ENCODE measurements at regions not wholly inside any gene's neighbourhood (a gene's known extent, or its start where the extent isn't known, plus 50 kb on each side); places are given as distances from the start of the nearest gene placed in this dataset.
"Not testable (repeated sequence)": the region's sequence is repeated elsewhere in the genome, so short reads cannot be mapped to it uniquely, and the experiment has no call there.

DNA sequence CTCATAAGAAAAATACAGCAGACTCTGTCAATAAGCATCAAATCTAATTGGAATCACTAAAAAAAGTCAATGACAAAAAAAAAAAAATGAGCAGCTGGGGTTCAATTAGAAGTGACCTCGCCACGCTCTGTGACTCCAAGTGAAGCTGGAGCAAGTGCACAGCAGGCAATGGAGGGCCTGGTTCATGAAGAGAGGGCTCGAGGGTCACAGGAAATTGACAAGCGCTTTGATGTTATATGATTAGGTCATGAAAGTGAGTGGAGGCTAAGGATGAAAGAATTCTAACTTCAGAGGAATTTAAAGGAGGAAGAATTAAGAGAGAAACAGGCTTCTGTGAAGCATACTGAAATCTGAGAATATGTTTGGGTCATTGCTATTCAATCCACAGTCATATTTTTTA is 85.4 kb upstream of the TMEM18 start:
- H3K27me3 Mint-ChIP-seq, result peaks cover 27% of the 10 kb centered on the region
- H3K4me1 Mint-ChIP-seq, result peaks cover 8% of the 10 kb centered on the region
- ATAC-seq, result no peak
- no peak overlapping the region for H3K27ac Mint-ChIP-seq
- no peak for DNase-seq
- H3K36me3 Mint-ChIP-seq (ENCODE audit: low read depth), result no peaks in the 10 kb centered on the region
- H3K9me3 ChIP-seq (ENCODE audit: control insufficient read depth, low read length, poor library complexity, severe bottlenecking), result no peaks in the 10 kb centered on the region
- H3K4me3 Mint-ChIP-seq, result no peak overlapping the region

DNA sequence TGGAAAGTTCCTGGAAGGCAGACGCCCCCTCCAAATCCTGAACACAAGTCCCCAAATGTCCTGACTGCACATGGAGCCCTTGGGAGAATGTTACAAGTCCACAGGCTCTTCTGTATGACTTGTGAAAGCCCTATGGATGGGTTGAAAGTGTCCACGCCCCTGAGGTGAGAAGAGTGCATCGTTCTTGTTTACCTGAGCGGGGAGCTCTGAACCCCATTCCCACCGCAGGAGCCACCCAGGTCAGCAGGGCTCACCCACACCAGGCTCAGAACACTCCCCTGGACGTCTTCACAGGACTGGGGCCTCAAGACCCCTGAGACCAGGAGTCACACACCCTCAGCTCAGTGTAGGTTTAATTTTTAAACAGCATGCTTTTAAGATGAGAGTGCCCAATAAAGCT is 84.2 kb upstream of the TMEM18 start:
- DNase-seq (no peak), ATAC-seq (no peak)
- Mint-ChIP-seq H3K36me3 (ENCODE audit: low read depth) (no peaks in the 10 kb centered on the region), H3K4me1 (peaks cover 6% of the 10 kb centered on the region), H3K27me3 (peaks cover 31% of the 10 kb centered on the region), H3K4me3 (no peak overlapping the region), H3K27ac (no peak overlapping the region)
- no peaks in the 10 kb centered on the region for H3K9me3 ChIP-seq (ENCODE audit: control insufficient read depth, low read length, poor library complexity, severe bottlenecking)

DNA sequence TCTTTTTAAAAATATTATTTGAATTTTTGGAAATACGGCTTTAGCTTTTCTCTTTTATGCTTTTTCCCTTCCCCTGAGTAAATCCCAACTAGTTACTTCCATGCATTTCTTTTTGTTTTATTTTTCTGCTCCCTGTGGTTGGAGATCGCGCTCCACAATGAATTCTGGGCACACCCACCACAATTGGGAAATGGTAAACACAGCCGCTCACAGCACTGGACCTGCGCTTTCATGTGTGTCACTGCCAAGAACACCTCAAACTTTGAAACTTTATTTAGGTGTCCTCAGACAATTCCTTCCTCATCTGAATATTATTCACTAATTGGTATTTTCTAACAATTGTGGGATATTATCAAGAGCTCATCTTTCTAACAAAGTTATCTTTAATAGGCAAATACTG is 82.8 kb upstream of the TMEM18 start:
- H3K9me3 ChIP-seq (ENCODE audit: control insufficient read depth, low read length, poor library complexity, severe bottlenecking), result no peaks in the 10 kb centered on the region
- Mint-ChIP-seq H3K4me3 (no peak overlapping the region), H3K4me1 (peaks cover 6% of the 10 kb centered on the region), H3K27me3 (peaks cover 41% of the 10 kb centered on the region), H3K27ac (no peak overlapping the region), H3K36me3 (ENCODE audit: low read depth) (peaks cover 4% of the 10 kb centered on the region)
- no peak for ATAC-seq
- DNase-seq, result no peak

DNA sequence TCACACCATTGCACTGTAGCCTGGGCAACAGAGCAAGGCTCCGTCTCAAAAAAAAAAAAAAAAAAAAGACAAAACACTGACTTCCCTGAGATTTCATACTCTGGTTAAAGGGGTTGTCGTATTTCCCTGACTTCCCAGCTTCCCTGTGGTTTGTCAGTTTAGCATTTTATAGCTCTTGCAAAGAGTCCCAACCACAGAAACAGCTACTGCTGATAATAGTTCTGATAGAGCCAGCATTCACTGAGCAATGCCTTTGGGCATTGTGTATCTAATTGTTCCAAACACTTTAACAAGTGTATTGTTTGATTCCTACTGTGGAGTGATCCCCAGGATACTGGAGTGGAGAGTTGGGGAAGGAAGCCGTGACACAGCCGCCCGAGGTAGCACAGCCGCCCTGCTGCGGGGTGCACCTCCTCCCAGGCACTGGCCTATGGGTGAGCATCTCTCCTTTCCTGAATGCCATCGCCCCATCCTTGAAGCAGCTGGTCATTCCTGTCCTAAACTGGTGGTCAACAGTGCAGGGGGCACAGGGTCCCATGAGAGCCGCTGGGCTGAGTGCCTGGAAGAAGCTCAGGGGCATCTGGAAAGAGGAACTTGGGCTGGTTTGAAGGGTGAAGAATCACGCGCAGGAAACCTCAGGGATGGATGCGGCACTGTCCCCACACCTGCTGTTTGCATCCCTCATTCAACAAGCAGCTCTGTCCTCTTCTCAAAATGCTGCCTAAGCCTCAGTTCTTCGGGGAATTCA is 81.0 kb upstream of the TMEM18 start:
- Mint-ChIP-seq H3K27me3 (peaks cover 43% of the 10 kb centered on the region), H3K4me1 (peaks cover 6% of the 10 kb centered on the region), H3K36me3 (ENCODE audit: low read depth) (peaks cover 4% of the 10 kb centered on the region), H3K4me3 (no peak overlapping the region), H3K27ac (no peak overlapping the region)
- no peak for ATAC-seq
- no peak for DNase-seq
- no peaks in the 10 kb centered on the region for H3K9me3 ChIP-seq (ENCODE audit: control insufficient read depth, low read length, poor library complexity, severe bottlenecking)

DNA sequence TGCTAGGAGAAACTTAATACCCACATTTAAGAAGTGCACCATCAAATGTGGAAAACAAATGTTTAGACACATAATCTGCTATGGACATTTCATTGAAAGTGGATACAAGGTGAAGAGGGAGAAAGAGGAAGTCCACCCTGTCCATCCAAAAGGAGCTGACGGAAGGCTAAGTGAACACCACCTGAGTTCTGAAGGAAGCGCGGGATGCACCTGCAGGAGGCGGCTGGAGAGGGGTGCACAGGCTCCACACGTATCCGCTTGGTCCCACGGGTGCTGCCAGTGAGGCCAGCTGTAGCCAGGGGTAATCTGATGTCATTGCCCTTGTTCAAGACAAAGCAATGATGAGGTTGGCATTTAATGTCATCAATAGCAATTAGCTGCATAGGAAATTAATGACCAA is 75.9 kb upstream of the TMEM18 start:
- H3K4me1 Mint-ChIP-seq, result no peaks in the 10 kb centered on the region
- no peak for DNase-seq
- no peaks in the 10 kb centered on the region for H3K9me3 ChIP-seq (ENCODE audit: control insufficient read depth, low read length, poor library complexity, severe bottlenecking)
- ATAC-seq, result no peak
- H3K27me3 Mint-ChIP-seq, result peaks cover 42% of the 10 kb centered on the region
- no peak overlapping the region for H3K4me3 Mint-ChIP-seq
- peaks cover 7% of the 10 kb centered on the region for H3K36me3 Mint-ChIP-seq (ENCODE audit: low read depth)
- no peak overlapping the region for H3K27ac Mint-ChIP-seq

DNA sequence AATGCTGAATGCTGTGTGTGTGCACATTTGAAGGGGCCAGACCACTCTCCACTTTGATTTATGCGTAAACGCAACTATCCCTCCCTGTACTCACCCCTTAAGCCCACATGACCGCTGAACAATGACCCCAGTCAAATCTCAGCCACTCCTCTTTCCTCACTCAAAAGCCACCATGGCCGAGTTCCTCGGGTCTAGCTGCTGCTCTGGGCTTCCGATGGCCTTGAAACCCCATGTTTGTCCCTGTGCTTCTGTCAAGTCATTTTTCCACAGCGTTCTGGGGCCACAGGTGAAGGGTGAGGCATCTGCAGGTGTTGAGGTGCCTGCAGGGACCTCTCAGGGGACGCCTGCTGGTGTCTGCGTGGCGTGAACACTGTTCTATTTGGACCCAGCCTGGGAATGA is 74.3 kb upstream of the TMEM18 start:
- Mint-ChIP-seq H3K4me3 (no peak overlapping the region), H3K27me3 (peaks cover 36% of the 10 kb centered on the region), H3K36me3 (ENCODE audit: low read depth) (peaks cover 7% of the 10 kb centered on the region), H3K4me1 (no peaks in the 10 kb centered on the region), H3K27ac (no peak overlapping the region)
- ATAC-seq, result no peak
- no peaks in the 10 kb centered on the region for H3K9me3 ChIP-seq (ENCODE audit: control insufficient read depth, low read length, poor library complexity, severe bottlenecking)
- no peak for DNase-seq

DNA sequence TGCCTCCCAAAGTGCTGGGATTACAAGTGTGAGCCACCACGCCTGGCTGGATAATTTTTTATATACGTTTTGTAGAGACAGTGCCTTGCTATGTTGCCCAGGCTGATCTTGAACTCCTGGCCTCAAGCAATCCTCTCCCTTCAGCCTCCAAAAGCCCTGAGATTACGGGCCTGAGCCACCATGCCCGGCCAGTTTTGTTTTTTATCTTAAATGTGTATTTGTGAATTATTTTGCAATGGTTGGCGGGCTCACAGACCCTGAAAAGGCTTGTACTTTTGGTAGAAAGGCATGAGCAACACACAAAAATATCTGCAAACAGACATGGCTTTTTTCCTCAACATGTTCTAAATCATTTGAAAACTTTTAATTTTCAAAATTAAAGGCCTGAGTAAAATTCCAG is 73.4 kb upstream of the TMEM18 start:
- no peak overlapping the region for H3K4me3 Mint-ChIP-seq
- no peaks in the 10 kb centered on the region for H3K9me3 ChIP-seq (ENCODE audit: control insufficient read depth, low read length, poor library complexity, severe bottlenecking)

DNA sequence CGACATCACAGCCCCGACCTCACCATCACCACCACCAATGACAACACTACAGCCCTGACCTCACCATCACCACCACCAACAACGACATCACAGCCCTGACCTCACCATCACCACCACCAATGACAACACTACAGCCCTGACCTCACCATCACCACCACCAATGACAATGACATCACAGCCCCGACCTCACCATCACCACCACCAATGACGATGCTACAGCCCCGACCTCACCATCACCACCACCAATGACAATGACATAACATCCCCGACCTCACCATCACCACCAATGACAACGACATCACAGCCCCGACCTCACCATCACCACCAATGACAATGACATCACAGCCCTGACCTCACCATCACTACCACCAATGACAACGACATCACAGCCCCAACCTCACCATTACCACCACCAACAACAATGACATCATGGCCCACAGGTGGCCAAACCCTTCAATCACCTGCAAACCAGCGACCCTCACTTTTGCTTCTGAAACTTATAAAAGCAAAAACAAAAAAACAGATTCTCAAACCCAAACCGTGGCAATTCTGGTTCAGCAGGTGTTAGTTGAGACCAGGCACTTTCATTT is 70.7 kb upstream of the TMEM18 start:
- H3K4me3 Mint-ChIP-seq, result no peak overlapping the region
- no peak for ATAC-seq
- H3K27ac Mint-ChIP-seq, result no peak overlapping the region
- H3K4me1 Mint-ChIP-seq, result no peaks in the 10 kb centered on the region
- no peak for DNase-seq
- peaks cover under 1% of the 10 kb centered on the region for H3K36me3 Mint-ChIP-seq (ENCODE audit: low read depth)
- no peaks in the 10 kb centered on the region for H3K9me3 ChIP-seq (ENCODE audit: control insufficient read depth, low read length, poor library complexity, severe bottlenecking)
- peaks cover 15% of the 10 kb centered on the region for H3K27me3 Mint-ChIP-seq

More for the DNA sequence above, 73.4 kb upstream of the TMEM18 start:
- no peak overlapping the region for H3K27ac Mint-ChIP-seq
- H3K27me3 Mint-ChIP-seq, result peaks cover 33% of the 10 kb centered on the region
- no peak for DNase-seq
- H3K4me1 Mint-ChIP-seq, result no peaks in the 10 kb centered on the region
- peaks cover 7% of the 10 kb centered on the region for H3K36me3 Mint-ChIP-seq (ENCODE audit: low read depth)
- no peak for ATAC-seq

DNA sequence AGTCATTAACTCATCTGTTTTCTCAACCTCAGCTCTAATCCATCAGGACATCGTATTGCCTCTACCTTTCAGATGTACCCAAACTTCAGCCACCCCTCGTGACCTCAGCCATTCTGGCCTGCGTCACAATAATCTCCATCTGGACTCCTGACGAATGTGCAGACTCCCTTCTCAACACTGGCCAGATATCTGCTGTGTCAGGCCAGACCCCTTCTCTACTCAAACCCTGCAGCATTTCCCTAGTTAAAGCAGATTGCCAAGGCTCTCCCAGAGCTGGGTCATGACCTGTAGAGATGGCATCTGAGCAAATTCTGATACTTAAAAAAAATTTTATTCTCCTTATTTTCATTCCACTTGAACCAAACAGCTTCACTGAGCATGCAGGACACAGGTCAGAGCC is 69.5 kb upstream of the TMEM18 start:
- H3K27me3 Mint-ChIP-seq, result peaks cover 8% of the 10 kb centered on the region
- H3K36me3 Mint-ChIP-seq (ENCODE audit: low read depth), result no peaks in the 10 kb centered on the region
- no peaks in the 10 kb centered on the region for H3K9me3 ChIP-seq (ENCODE audit: control insufficient read depth, low read length, poor library complexity, severe bottlenecking)
- ATAC-seq (no peak), DNase-seq (no peak)
- peaks cover 3% of the 10 kb centered on the region for H3K4me1 Mint-ChIP-seq
- no peak overlapping the region for H3K27ac Mint-ChIP-seq
- no peak overlapping the region for H3K4me3 Mint-ChIP-seq

DNA sequence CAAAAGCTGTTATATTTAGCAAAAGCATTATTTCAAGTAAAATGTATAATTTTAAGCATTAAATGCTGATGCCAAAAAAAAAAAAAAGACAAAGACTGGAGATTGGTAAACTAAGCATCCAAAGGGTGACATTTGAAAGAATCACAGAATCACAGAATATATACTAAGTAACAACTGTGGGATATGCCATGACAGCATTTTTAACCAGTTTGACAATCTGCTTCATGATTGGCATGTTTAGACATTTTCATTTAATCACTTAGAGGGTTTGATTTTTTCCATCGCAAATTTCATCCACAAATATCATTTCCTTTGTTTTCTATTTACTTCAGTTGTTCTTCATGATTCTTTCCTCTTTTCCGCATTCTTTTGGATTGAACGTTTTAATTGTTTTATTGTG is 66.9 kb upstream of the TMEM18 start:
- Mint-ChIP-seq H3K27me3 (no peaks in the 10 kb centered on the region), H3K36me3 (ENCODE audit: low read depth) (no peaks in the 10 kb centered on the region), H3K27ac (no peak overlapping the region), H3K4me3 (no peak overlapping the region), H3K4me1 (peaks cover 20% of the 10 kb centered on the region)
- DNase-seq, result no peak
- no peak for ATAC-seq
- no peaks in the 10 kb centered on the region for H3K9me3 ChIP-seq (ENCODE audit: control insufficient read depth, low read length, poor library complexity, severe bottlenecking)

DNA sequence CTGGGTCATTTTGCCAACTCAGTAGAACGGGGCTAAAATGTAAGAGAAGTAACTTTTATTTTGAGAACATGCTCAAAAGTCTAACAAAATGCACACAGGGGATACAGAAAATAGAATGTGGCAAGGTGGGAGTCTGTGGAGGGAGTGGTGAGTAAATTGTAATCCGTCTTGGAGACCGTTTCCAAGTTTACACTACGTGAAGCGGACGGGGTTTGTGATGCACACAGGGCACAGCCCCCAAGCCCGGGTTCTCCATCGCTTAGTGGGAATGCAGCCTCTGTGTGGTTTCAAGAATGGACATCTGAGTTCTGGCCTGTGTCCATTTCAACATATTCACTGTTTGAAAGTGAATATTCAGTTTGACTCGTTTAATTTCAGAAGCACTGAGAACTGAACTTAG is 65.0 kb upstream of the TMEM18 start:
- Mint-ChIP-seq H3K4me3 (no peak overlapping the region), H3K27me3 (no peaks in the 10 kb centered on the region), H3K36me3 (ENCODE audit: low read depth) (no peaks in the 10 kb centered on the region), H3K4me1 (peaks cover 20% of the 10 kb centered on the region), H3K27ac (peak overlapping the region; percentile 8)
- no peaks in the 10 kb centered on the region for H3K9me3 ChIP-seq (ENCODE audit: control insufficient read depth, low read length, poor library complexity, severe bottlenecking)
- DNase-seq, result no peak
- ATAC-seq, result no peak

DNA sequence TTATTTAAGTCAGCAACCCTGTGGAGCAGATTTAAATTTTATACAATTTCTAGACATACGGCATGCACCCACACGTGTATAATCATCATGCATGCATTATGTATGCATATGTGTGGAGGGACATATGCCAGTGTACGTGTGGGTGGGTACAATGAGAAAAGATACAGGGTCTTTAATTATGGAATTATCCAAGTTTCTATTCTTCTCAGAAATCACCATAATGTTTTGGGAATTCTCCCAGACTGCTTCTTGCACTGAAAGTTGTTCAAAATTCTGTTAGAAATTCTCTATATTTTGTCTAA is 63.9 kb upstream of the TMEM18 start:
- H3K4me3 Mint-ChIP-seq, result no peak overlapping the region
- no peaks in the 10 kb centered on the region for H3K9me3 ChIP-seq (ENCODE audit: control insufficient read depth, low read length, poor library complexity, severe bottlenecking)
- H3K27ac Mint-ChIP-seq, result no peak overlapping the region
- H3K4me1 Mint-ChIP-seq, result peaks cover 20% of the 10 kb centered on the region
- no peaks in the 10 kb centered on the region for H3K27me3 Mint-ChIP-seq
- H3K36me3 Mint-ChIP-seq (ENCODE audit: low read depth), result no peaks in the 10 kb centered on the region
- DNase-seq (no peak), ATAC-seq (no peak)

DNA sequence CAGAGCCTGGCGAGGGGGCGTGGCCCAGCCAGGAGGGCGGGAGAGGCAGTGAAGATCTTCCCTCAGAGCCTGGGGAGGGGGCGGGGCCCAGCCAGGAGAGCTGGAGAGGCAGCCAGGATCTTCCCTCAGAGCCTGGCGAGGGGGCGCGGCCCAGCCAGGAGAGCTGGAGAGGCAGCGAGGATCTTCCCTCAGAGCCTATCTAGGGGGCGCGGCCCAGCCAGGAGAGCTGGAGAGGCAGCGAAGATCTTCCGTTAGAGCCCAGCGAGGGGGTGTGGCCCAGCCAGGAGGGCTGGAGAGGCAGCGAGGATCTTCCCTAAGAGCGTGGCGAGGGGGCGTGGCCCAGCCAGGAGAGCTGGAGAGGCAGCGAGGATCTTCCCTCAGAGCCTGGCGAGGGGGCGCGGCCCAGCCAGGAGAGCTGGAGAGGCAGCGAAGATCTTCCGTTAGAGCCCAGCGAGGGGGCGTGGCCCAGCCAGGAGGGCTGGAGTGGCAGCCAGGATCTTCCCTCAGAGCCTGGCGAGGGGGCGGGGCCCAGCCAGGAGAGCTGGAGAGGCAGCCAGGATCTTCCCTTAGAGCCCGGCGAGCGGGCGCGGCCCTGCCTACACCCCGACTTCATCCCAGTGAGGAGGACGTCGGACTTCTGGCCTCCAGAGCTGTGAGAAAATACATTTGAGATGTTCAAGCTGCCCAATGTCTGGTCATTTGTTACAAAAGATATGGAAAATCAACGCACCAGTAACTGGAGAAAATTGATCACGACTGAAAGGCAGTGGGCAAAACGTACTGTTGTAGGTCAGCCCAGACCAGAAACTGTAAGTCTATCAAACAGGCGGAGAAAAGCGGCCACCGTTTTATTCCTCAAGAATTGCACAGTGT is 63.4 kb upstream of the TMEM18 start:
- not testable (repeated sequence) for H3K27me3 Mint-ChIP-seq; H3K9me3 ChIP-seq (ENCODE audit: control insufficient read depth, low read length, poor library complexity, severe bottlenecking); ATAC-seq; H3K36me3 Mint-ChIP-seq (ENCODE audit: low read depth)
- Mint-ChIP-seq H3K4me1 (peaks cover 22% of the 10 kb centered on the region), H3K4me3 (peak overlapping the region; percentile 92), H3K27ac (peak overlapping the region; percentile 56)
- DNase-seq, result peak in 2 of 3 donors; percentile 41 to 44
